B cell (primary cell): ENCODE measurements at regions not wholly inside any gene's neighbourhood (a gene's known extent, or its start where the extent isn't known, plus 50 kb on each side); places are given as distances from the start of the nearest gene placed in this dataset.

Source experiments
- ATAC-seq: fragments of 200-7000 bp; cut with Tn5 transposase; one replicate; pipeline ENCODE4 v1.10.0; 2021; ENCODE audit warnings: low read depth, mild to moderate bottlenecking, moderate number of reproducible peaks, moderate library complexity
- CTCF ChIA-PET: fragments of 350-600 bp; sonication (Branson Sonifier 250); formaldehyde crosslinking; loops from one replicate; lab custom pipeline; 2021; ENCODE audit warnings: antibody characterized with exemption, inconsistent platforms; lab: Charles Lee
- POLR2A ChIA-PET: fragments of 350-600 bp; sonication (Branson Sonifier 250); formaldehyde crosslinking; loops from one replicate; lab custom pipeline; 2021; ENCODE audit warnings: antibody characterized with exemption; lab: Charles Lee
- DNase-seq: peaks from one replicate; pipeline ENCODE4 v3.0.0; 2013
- H2AFZ ChIP-seq: 2 replicates; pipeline ENCODE4 v1.6.1; 2012; ENCODE audit warnings: mild to moderate bottlenecking, low read depth, low read length; ENCODE audit not compliant: insufficient read depth, poor library complexity, severe bottlenecking
- H3K27ac ChIP-seq, 2 donors: 1 replicate in 1 of 2; 2 replicates in 1 of 2; pipeline ENCODE4 v1.5.1; 2012 to 2013; ENCODE audit warnings: low read length in 2 of 2, mild to moderate bottlenecking in 2 of 2, moderate library complexity in 1 of 2
- H3K27me3 ChIP-seq, 4 experiments: fragments of 200-600 bp in 1 of 4; sonication (generic) in 1 of 4; replicated peaks in 1 of 4; 1 replicate in 2 of 4; 2 replicates in 2 of 4; pipeline versions ENCODE4 v1.6.1 to v1.7.0; 2013 to 2016; ENCODE audit warnings: low read length in 3 of 4, mild to moderate bottlenecking in 2 of 4, mixed read lengths in 1 of 4, moderate library complexity in 1 of 4; ENCODE audit not compliant: insufficient read depth in 4 of 4, control insufficient read depth in 3 of 4; ENCODE audit errors: control extremely low read depth in 1 of 4
- H3K36me3 ChIP-seq, 2 experiments: replicated peaks in 1 of 2; 1 replicate in 1 of 2; 2 replicates in 1 of 2; pipeline versions ENCODE4 v1.6.1 to v1.7.1; 2013; ENCODE audit warnings: low read length in 1 of 2; ENCODE audit not compliant: insufficient read depth in 2 of 2, control insufficient read depth in 1 of 2; ENCODE audit errors: control extremely low read depth in 1 of 2, extremely low read depth in 1 of 2
- H3K4me1 ChIP-seq, 2 donors: fragments of 200-600 bp in 1 of 2; sonication (generic) in 1 of 2; 1 replicate in 1 of 2; 2 replicates in 1 of 2; pipeline versions ENCODE4 v1.5.1 to v1.6.1; 2013 to 2017; ENCODE audit warnings: low read length in 2 of 2; ENCODE audit not compliant: control insufficient read depth in 2 of 2, insufficient read depth in 2 of 2
- H3K4me2 ChIP-seq: replicated peaks from 2 replicates; pipeline ENCODE3; 2012; ENCODE audit warnings: mild to moderate bottlenecking, low read depth, low read length; ENCODE audit not compliant: poor library complexity, severe bottlenecking
- H3K4me3 ChIP-seq, 5 experiments: fragments of 200-600 bp in 1 of 5; sonication (generic) in 1 of 5; 1 replicate in 3 of 5; 2 replicates in 2 of 5; pipeline versions ENCODE4 v1.5.1 to v1.7.0; 2011 to 2016; ENCODE audit warnings: low read length in 4 of 5, mild to moderate bottlenecking in 4 of 5, low read depth in 2 of 5, control low read depth in 1 of 5, moderate library complexity in 1 of 5; ENCODE audit not compliant: insufficient read depth in 1 of 5; ENCODE audit errors: control extremely low read depth in 1 of 5, extremely low read depth in 1 of 5
- H3K79me2 ChIP-seq: fragments of 200-600 bp; sonication (generic); one replicate; pipeline ENCODE4 v1.6.0; 2016; ENCODE audit warnings: low read length; ENCODE audit not compliant: control insufficient read depth, insufficient read depth
- H3K9ac ChIP-seq: fragments of 200-600 bp; sonication (generic); 2 replicates; pipeline ENCODE4 v1.6.1; 2017; ENCODE audit warnings: mild to moderate bottlenecking, low read length, moderate library complexity
- H3K9me3 ChIP-seq, 3 donors: one replicate each; pipeline versions ENCODE4 v1.6.1 to v1.7.1; 2013; ENCODE audit warnings: low read length in 2 of 3; ENCODE audit not compliant: control insufficient read depth in 2 of 3, insufficient read depth in 1 of 3; ENCODE audit errors: control extremely low read depth in 1 of 3
- H4K20me1 ChIP-seq: 2 replicates; pipeline ENCODE4 v1.6.0; 2012; ENCODE audit warnings: mild to moderate bottlenecking, low read length; ENCODE audit not compliant: insufficient read depth, control insufficient read depth, poor library complexity, severe bottlenecking
- H3K27ac Mint-ChIP-seq: one replicate; pipeline ENCODE4 v1.8.0; 2021; ENCODE audit warnings: mixed read lengths
- H3K27me3 Mint-ChIP-seq: one replicate; pipeline ENCODE4 v1.8.0; 2021; ENCODE audit warnings: mixed read lengths
- H3K4me1 Mint-ChIP-seq: one replicate; pipeline ENCODE4 v1.8.0; 2021; ENCODE audit warnings: mixed read lengths
- H3K4me3 Mint-ChIP-seq: one replicate; pipeline ENCODE4 v1.8.0; 2021; ENCODE audit warnings: mixed read lengths
- H3K9me3 Mint-ChIP-seq: one replicate; pipeline ENCODE4 v1.8.0; 2022; ENCODE audit warnings: mixed read lengths; ENCODE audit not compliant: insufficient read depth
- CTCF ChIP-seq: fragments of 200-600 bp; IDR thresholded peaks from one replicate; pipeline ENCODE4 v1.8.0; 2022; ENCODE audit warnings: antibody characterized with exemption, mild to moderate bottlenecking
- EZH2 ChIP-seq: IDR thresholded peaks from 2 replicates; pipeline ENCODE4 v1.6.1; 2012; ENCODE audit warnings: borderline replicate concordance, low read depth, mild to moderate bottlenecking, moderate library complexity, low read length; ENCODE audit not compliant: insufficient read depth, poor library complexity, severe bottlenecking
- WGBS: methylation state at CpG from one replicate; pipeline ENCODE4 v1.1.5; 2013; ENCODE audit warnings: missing lambda C conversion rate; ENCODE audit not compliant: insufficient coverage; 5-methylcytosine and 5-hydroxymethylcytosine counted together
- intact Hi-C: fragments of 100-400 bp; cut with micrococcal nuclease; formaldehyde crosslinking; loops from one replicate; pipeline ENCODE4 v1.10.0; 2022

GRCh38 chr7:97573065-97573464, 158.8 kb upstream of the TAC1 start:
- Histone ChIP-seq H3K4me3 (no peak overlapping the region), H3K27me3 (no peaks in the 10 kb centered on the region), H3K9ac (no peak overlapping the region), H3K4me1 (no peaks in the 10 kb centered on the region), H3K9me3 (no peaks in the 10 kb centered on the region), H4K20me1 (no peaks in the 10 kb centered on the region), H3K36me3 (no peaks in the 10 kb centered on the region), H3K4me2 (no peak overlapping the region), H2AFZ (no peak overlapping the region), H3K79me2 (no peaks in the 10 kb centered on the region), H3K27ac (no peak overlapping the region)
- Mint-ChIP-seq H3K4me1 (no peaks in the 10 kb centered on the region), H3K27me3 (no peaks in the 10 kb centered on the region), H3K4me3 (no peak overlapping the region), H3K27ac (no peak overlapping the region), H3K9me3 (no peaks in the 10 kb centered on the region)
- no peak for TF ChIP-seq EZH2
- TF ChIP-seq CTCF = no peak
- WGBS = no CpG with 5 or more reads among the region's 2 CpGs
- ATAC-seq (no peak), DNase-seq (no peak)
- CTCF ChIA-PET = no interaction called here
- POLR2A ChIA-PET = no interaction called here
- intact Hi-C loops = no loop called here

GRCh38 chr7:97576043-97576442, 155.8 kb upstream of the TAC1 start:
- Mint-ChIP-seq H3K27ac (no peak overlapping the region), H3K4me1 (no peaks in the 10 kb centered on the region), H3K4me3 (no peak overlapping the region), H3K9me3 (no peaks in the 10 kb centered on the region), H3K27me3 (no peaks in the 10 kb centered on the region)
- TF ChIP-seq CTCF (no peak), EZH2 (no peak)
- ChIA-PET POLR2A (no interaction called here), CTCF (no interaction called here)
- no peak for DNase-seq
- H4K20me1 ChIP-seq = no peaks in the 10 kb centered on the region
- no peaks in the 10 kb centered on the region for H3K27me3 ChIP-seq
- H3K4me3 ChIP-seq = no peak overlapping the region
- no peaks in the 10 kb centered on the region for H3K36me3 ChIP-seq
- H3K27ac ChIP-seq = no peak overlapping the region
- no peak overlapping the region for H3K9ac ChIP-seq
- H2AFZ ChIP-seq = no peak overlapping the region
- no peak overlapping the region for H3K4me2 ChIP-seq
- intact Hi-C loops = no loop called here
- ATAC-seq = no peak
- H3K4me1 ChIP-seq = no peaks in the 10 kb centered on the region
- peaks cover 0 to 8% (median 0%) of the 10 kb centered on the region in 3 donors for H3K9me3 ChIP-seq
- no peaks in the 10 kb centered on the region for H3K79me2 ChIP-seq
